IPS-18a (cell line): ENCODE measurements at regions not wholly inside any gene's neighbourhood (a gene's known extent, or its start where the extent isn't known, plus 50 kb on each side); places are given as distances from the start of the nearest gene placed in this dataset.

Experiments
- H3K27ac ChIP-seq: one replicate; pipeline ENCODE4 v1.5.1; 2013; ENCODE audit warnings: low read length
- H3K27me3 ChIP-seq: one replicate; pipeline ENCODE4 v1.6.1; 2013; ENCODE audit warnings: mild to moderate bottlenecking, low read length; ENCODE audit not compliant: control insufficient read depth, insufficient read depth
- H3K36me3 ChIP-seq: one replicate; pipeline ENCODE4 v1.6.1; 2013; ENCODE audit warnings: low read depth, low read length; ENCODE audit not compliant: control insufficient read depth
- H3K4me1 ChIP-seq: one replicate; pipeline ENCODE4 v1.6.1; 2013; ENCODE audit warnings: low read depth, low read length; ENCODE audit not compliant: control insufficient read depth
- H3K4me3 ChIP-seq: one replicate; pipeline ENCODE4 v1.5.1; 2013; ENCODE audit warnings: low read length
- H3K9ac ChIP-seq: one replicate; pipeline ENCODE4 v1.6.1; 2013; ENCODE audit warnings: mild to moderate bottlenecking, low read length, moderate library complexity
- H3K9me3 ChIP-seq: one replicate; pipeline ENCODE4 v1.6.1; 2013; ENCODE audit warnings: low read depth, low read length; ENCODE audit not compliant: control insufficient read depth

GRCh38 chr11:15568440-15568839, 453.7 kb downstream of the INSC start:
- H3K27ac ChIP-seq = no peak overlapping the region
- H3K9me3 ChIP-seq = no peaks in the 10 kb centered on the region
- H3K27me3 ChIP-seq = no peaks in the 10 kb centered on the region
- H3K9ac ChIP-seq = no peak overlapping the region
- no peaks in the 10 kb centered on the region for H3K36me3 ChIP-seq
- H3K4me3 ChIP-seq = no peak overlapping the region
- peaks cover 3% of the 10 kb centered on the region for H3K4me1 ChIP-seq

GRCh38 chr11:15569305-15570025, 454.7 kb downstream of the INSC start:
- H3K9ac ChIP-seq = no peak overlapping the region
- H3K36me3 ChIP-seq = no peaks in the 10 kb centered on the region
- no peaks in the 10 kb centered on the region for H3K4me1 ChIP-seq
- no peaks in the 10 kb centered on the region for H3K9me3 ChIP-seq
- H3K4me3 ChIP-seq = no peak overlapping the region
- no peaks in the 10 kb centered on the region for H3K27me3 ChIP-seq
- no peak overlapping the region for H3K27ac ChIP-seq

- no peak overlapping the region for H3K9ac ChIP-seq
- H3K9me3 ChIP-seq = no peaks in the 10 kb centered on the region
- H3K4me3 ChIP-seq = no peak overlapping the region
- no peaks in the 10 kb centered on the region for H3K36me3 ChIP-seq
- H3K4me1 ChIP-seq = no peaks in the 10 kb centered on the region
- H3K27me3 ChIP-seq = no peaks in the 10 kb centered on the region
- H3K27ac ChIP-seq = no peak overlapping the region
These were observed 460.7 kb downstream of the INSC start for GRCh38 chr11:15575409-15575808.

GRCh38 chr11:15576769-15577168, 462.0 kb downstream of the INSC start:
- H3K4me1 ChIP-seq = no peaks in the 10 kb centered on the region
- no peak overlapping the region for H3K27ac ChIP-seq
- H3K36me3 ChIP-seq = no peaks in the 10 kb centered on the region
- no peaks in the 10 kb centered on the region for H3K27me3 ChIP-seq
- H3K4me3 ChIP-seq = no peak overlapping the region
- no peaks in the 10 kb centered on the region for H3K9me3 ChIP-seq
- no peak overlapping the region for H3K9ac ChIP-seq

GRCh38 chr11:15577519-15577918, 462.8 kb downstream of the INSC start:
- Histone ChIP-seq H3K4me1 (no peaks in the 10 kb centered on the region), H3K9ac (no peak overlapping the region), H3K36me3 (no peaks in the 10 kb centered on the region), H3K27ac (no peak overlapping the region), H3K27me3 (no peaks in the 10 kb centered on the region), H3K9me3 (no peaks in the 10 kb centered on the region), H3K4me3 (no peak overlapping the region)

- H3K27ac ChIP-seq = no peak overlapping the region
- H3K36me3 ChIP-seq = no peaks in the 10 kb centered on the region
- no peaks in the 10 kb centered on the region for H3K9me3 ChIP-seq
- no peaks in the 10 kb centered on the region for H3K27me3 ChIP-seq
- no peaks in the 10 kb centered on the region for H3K4me1 ChIP-seq
- no peak overlapping the region for H3K4me3 ChIP-seq
- no peak overlapping the region for H3K9ac ChIP-seq
These were observed 464.7 kb downstream of the INSC start for GRCh38 chr11:15579287-15580001.

GRCh38 chr11:15580056-15580774, 465.5 kb downstream of the INSC start:
- H3K9me3 ChIP-seq = no peaks in the 10 kb centered on the region
- H3K9ac ChIP-seq = no peak overlapping the region
- no peaks in the 10 kb centered on the region for H3K36me3 ChIP-seq
- H3K4me3 ChIP-seq = no peak overlapping the region
- no peaks in the 10 kb centered on the region for H3K4me1 ChIP-seq
- no peak overlapping the region for H3K27ac ChIP-seq
- H3K27me3 ChIP-seq = no peaks in the 10 kb centered on the region

- no peaks in the 10 kb centered on the region for H3K27me3 ChIP-seq
- no peak overlapping the region for H3K4me3 ChIP-seq
- H3K27ac ChIP-seq = no peak overlapping the region
- no peaks in the 10 kb centered on the region for H3K9me3 ChIP-seq
- H3K9ac ChIP-seq = no peak overlapping the region
- H3K36me3 ChIP-seq = no peaks in the 10 kb centered on the region
- no peaks in the 10 kb centered on the region for H3K4me1 ChIP-seq
These were observed 466.0 kb downstream of the INSC start for GRCh38 chr11:15580775-15581095.

- no peaks in the 10 kb centered on the region for H3K9me3 ChIP-seq
- no peaks in the 10 kb centered on the region for H3K36me3 ChIP-seq
- H3K4me3 ChIP-seq = no peak overlapping the region
- no peak overlapping the region for H3K27ac ChIP-seq
- H3K27me3 ChIP-seq = no peaks in the 10 kb centered on the region
- no peak overlapping the region for H3K9ac ChIP-seq
- no peaks in the 10 kb centered on the region for H3K4me1 ChIP-seq
These were observed 469.4 kb downstream of the INSC start for GRCh38 chr11:15584158-15584557.

- H3K36me3 ChIP-seq = no peaks in the 10 kb centered on the region
- no peak overlapping the region for H3K4me3 ChIP-seq
- no peak overlapping the region for H3K27ac ChIP-seq
- H3K9ac ChIP-seq = no peak overlapping the region
- no peaks in the 10 kb centered on the region for H3K27me3 ChIP-seq
- no peaks in the 10 kb centered on the region for H3K4me1 ChIP-seq
- no peaks in the 10 kb centered on the region for H3K9me3 ChIP-seq
These were observed 471.0 kb downstream of the INSC start for GRCh38 chr11:15585602-15586331.

GRCh38 chr11:15586741-15587473, 472.2 kb downstream of the INSC start:
- Histone ChIP-seq H3K9ac (no peak overlapping the region), H3K36me3 (no peaks in the 10 kb centered on the region), H3K27me3 (no peaks in the 10 kb centered on the region), H3K4me3 (no peak overlapping the region), H3K4me1 (no peaks in the 10 kb centered on the region), H3K27ac (no peak overlapping the region), H3K9me3 (no peaks in the 10 kb centered on the region)
